Gastrocnemius medialis (tissue), 4 donors: ENCODE measurements at regions not wholly inside any gene's neighbourhood (a gene's known extent, or its start where the extent isn't known, plus 50 kb on each side); places are given as distances from the start of the nearest gene placed in this dataset.

Source experiments
- CTCF ChIP-seq, 5 experiments: fragments of 450-650 bp in 3 of 5; fragments of 200-600 bp in 2 of 5; sonication (generic) in 2 of 5; IDR thresholded peaks in 4 of 5; conservative IDR thresholded peaks in 1 of 5; 1 replicate in 4 of 5; 2 replicates in 1 of 5; pipeline ENCODE4 v1.5.1; 2016 to 2019; ENCODE audit warnings: antibody characterized with exemption in 5 of 5, mild to moderate bottlenecking in 3 of 5, moderate library complexity in 3 of 5
- POLR2A ChIP-seq, 2 donors: fragments of 450-650 bp; IDR thresholded peaks; one replicate each; pipeline ENCODE4 v1.6.1; 2017; ENCODE audit warnings: antibody characterized with exemption in 2 of 2, mild to moderate bottlenecking in 2 of 2, moderate library complexity in 2 of 2

GRCh38 chr3:162183440-162183839 is 686.8 kb downstream of the OTOL1 start:
- no peak for TF ChIP-seq CTCF (IDR thresholded peaks at IDR 0.05 in 4 of 5, conservative IDR thresholded peaks at IDR 0.05 in 1 of 5)
- TF ChIP-seq POLR2A (IDR thresholded peaks at IDR 0.05) = no peak
